CD4-positive, alpha-beta T cell treated with Interferon gamma for 1 hour (primary cell): ENCODE measurements at regions not wholly inside any gene's neighbourhood (a gene's known extent, or its start where the extent isn't known, plus 50 kb on each side); places are given as distances from the start of the nearest gene placed in this dataset.

ENCODE experiments used
- DNase-seq: peaks from one replicate; pipeline ENCODE4 v3.0.0-alpha.2; 2020

DNA sequence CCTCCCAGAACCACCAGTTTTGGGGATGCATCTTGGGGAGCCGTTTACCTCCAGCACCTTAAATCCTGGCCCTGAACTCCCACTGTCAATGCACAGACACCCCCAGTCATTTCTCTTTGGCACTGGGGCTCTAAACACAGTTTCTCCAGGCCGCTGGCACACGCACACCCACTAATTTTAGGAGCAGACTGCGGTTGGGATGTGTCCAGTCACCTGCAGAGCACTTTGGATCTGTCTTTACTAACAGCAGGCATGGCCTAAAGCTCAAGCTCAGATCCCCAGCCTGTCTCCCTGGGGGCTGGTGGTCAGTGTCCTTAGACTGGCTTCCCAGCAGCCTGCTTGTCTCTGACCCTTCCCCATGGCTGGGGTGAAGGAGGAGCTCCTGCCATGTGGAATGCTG, 49.9 kb downstream of the SYNE3 start:
- no peak for DNase-seq

DNA sequence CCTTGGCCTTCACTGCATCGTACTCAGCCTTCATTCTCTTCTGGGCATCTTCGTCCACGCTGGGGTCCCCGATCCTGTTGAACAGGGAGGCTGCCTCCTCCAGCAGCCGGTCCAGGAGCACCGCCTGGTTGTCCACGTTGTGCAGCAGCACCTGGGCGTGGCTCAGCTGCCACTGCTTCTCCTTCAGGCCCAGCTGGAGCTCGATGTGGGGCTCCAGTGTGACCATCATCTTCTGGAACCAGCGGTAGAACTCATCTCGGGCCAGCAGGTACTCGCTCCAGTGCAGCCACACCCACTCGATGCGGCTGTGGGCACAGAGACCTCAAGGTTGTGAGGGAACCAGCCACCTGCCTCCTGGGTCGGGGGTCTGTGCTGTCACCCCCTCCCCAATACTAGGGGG, 50.5 kb downstream of the SYNE3 start:
- DNase-seq = no peak

DNA sequence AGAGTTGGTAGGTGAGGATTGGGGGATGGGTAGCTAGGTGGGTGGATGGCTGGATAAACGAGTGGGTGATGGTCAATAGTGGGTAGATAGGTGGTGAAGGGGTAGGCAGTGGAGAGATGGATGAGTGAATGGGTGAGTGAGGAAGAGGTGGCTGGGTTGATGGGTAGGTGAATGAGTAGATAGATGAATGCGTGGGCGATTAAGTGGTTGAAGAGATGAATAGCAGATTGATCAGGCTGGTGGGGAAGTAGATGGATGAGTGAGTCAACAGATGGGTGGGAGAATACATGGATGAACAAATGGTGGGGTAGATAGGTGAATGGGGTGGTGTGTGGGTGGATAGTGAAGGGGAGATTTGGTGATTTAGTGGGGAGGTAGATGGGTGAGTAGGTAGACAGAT, 51.1 kb downstream of the SYNE3 start:
- DNase-seq = no peak

DNA sequence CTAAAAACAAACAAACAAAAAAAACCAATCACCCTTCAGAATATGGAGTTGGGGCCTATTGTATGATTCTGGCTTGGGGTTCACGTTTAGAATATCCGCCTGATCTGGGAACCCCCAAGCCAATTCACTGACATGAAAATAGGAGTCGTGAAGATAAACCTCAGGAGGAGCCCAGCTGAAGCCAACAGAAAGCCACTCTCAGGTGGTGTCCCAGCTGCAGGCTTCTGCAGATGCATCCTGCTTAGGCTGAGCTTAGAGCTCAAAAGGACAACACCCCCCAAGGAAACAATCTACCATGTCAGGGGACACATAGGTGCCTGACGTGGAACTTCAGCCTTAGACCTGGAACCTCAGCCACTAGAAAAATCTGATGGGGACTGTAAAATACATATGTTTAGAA, 51.9 kb downstream of the SYNE3 start:
- DNase-seq = no peak

DNA sequence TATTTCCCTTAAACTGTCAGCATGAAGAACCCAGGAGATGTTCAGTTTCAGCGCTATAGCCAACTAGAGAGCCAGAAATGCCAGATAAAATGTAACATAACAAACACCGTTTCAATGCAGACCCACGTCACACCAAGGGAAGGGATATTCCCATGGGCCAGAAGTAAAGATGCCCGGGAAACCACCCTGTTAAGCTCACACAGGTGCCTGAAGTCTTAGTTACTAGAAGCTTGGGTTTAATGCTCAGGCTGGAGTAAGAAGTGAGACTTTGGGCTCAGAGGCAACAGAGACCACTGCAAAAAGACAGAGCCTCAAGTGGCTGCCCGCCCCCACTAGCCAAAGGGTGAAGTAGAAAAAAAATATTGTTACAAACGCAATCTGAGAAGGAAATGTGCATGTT, 52.3 kb downstream of the SYNE3 start:
- DNase-seq = no peak

DNA sequence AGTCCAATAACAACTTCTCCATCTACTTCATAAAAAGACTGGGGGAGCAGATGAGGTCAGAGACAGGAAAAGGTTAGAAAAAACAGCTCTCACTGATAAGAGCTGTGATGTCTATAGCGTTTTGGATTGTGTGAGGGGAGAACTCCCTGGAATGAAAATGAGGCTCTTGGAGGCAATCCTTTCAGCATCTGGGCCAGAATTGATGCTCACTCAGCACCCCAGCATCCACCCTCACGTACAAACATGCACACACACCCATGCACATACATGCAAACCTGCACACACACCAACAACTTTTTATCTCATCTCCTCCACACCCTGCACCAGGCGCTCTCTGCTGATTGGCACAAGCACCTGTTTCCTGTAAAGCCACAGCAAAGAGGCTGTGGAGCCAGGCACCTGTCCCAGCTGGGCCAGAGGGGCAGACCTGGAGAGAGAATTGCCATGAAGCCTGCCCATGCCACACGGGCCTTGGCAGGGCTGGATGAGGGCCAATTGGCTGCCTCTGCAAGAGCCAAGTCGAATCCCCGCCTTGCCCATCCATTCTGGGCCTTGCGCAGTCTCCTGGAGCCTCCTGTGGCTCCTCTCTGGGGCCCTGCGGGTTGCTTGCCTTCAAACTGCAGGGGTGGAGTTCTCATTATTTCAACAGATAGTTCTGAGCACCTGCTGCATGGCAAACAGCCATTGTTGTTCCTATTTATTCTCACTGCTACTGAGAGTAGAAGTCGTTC, 53.1 kb downstream of the SYNE3 start:
- DNase-seq = peak; percentile 42

GRCh38 chr14:95462491-95462890, 54.0 kb downstream of the SYNE3 start:
- DNase-seq = no peak

- DNase-seq = no peak
Measured at GRCh38 chr14:95460647-95461478, 55.6 kb downstream of the SYNE3 start.

DNA sequence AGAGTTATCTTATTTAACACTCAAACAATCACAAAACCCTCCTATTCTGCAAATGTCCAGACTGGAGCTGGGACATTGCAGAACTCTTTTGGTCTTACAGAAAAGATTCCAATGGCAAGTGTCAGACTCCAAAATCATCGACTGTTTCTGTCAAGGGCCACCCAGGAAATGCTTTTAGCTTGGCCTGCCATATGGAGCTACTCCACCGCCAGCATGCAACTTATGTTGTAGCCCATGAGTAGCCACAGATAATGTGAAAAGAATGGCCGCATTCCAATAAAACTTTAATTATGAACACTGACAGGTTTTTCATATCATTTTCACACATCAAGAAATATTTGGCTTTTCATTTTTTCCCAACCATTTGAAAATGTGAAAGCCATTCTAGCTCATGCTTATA, 57.5 kb downstream of the SYNE3 start:
- DNase-seq = no peak

DNA sequence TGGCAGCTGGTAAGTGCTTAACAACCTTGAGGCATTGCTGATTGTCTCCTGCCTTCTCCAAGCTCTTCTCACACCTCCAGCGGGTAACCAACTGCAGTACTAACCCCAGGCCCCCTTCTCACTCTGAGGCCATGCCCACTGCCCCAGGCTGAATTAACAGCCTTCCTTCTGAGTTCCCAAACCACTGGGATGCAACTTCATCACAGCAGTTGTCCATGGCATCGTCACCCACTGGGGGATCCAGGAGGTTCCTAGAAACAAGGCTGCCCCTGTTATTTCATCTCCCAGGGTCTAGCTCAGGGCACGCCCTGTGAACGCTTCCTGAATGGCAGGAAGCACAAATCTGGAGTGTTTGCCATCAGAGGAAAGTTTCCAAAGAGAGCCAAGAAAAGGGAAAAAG, 58.0 kb downstream of the SYNE3 start:
- no peak for DNase-seq

DNA sequence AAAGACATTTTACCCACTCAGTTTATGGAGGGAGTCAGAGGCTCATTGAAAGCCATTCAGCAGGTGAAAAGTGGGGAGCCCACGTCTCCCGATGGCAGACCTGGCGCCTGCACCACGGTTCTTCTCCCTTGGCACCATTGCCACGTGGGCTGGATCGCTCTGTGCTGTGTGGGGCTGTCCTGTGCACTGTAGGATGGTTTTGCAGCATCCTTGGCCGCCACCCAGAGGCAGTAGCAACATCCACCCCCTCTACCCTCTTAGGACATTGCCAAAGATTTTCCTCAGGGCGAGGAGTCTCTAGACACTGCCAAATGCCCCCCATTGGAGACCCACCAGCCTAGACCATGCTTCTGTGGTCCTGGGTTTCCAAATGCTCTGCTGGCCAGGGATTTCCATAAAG, 60.2 kb downstream of the SYNE3 start:
- no peak for DNase-seq

- no peak for DNase-seq
Measured at GRCh38 chr14:95455246-95455645, 61.2 kb downstream of the SYNE3 start.

GRCh38 chr14:95453713-95453980, 62.8 kb downstream of the SYNE3 start:
- DNase-seq = no peak

DNA sequence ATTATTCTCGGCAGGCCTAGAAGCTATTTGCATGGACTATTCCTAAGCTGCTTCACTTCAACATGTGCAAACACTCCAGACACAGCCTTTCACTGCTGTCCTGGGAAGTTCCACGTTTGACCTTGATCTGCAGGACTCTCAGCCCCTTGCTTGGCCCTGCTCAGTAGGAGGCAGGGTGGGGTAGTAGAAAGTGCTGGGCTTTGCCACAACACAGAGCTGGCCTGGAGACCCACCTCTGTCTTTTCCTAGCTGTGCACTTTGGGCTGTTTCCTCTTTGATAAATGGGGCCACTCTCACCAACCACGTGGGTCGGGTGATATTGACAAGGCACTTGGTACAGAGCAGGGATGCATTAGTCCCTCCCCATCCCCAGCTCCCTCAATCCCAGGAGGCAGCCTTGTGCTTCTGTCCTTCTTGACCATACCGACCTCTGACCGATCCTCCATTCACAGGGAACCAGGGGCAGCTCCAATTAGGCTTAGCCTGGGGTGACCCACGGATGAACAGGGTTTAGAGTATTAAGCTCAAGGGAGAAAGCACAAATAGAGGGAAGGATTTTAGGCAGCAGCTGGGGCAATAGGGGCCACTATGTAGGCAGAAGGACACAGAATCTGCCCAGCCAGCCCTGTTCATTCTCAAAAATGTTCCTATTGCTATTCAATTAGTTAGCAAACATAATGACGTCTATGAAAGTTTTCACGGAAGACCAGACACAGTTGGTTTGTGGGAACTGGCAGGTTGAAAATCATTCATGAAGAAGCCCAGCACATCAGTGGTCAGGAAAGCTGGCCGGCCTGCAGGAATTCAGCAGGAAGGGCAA, 63.3 kb downstream of the SYNE3 start:
- DNase-seq = no peak

DNA sequence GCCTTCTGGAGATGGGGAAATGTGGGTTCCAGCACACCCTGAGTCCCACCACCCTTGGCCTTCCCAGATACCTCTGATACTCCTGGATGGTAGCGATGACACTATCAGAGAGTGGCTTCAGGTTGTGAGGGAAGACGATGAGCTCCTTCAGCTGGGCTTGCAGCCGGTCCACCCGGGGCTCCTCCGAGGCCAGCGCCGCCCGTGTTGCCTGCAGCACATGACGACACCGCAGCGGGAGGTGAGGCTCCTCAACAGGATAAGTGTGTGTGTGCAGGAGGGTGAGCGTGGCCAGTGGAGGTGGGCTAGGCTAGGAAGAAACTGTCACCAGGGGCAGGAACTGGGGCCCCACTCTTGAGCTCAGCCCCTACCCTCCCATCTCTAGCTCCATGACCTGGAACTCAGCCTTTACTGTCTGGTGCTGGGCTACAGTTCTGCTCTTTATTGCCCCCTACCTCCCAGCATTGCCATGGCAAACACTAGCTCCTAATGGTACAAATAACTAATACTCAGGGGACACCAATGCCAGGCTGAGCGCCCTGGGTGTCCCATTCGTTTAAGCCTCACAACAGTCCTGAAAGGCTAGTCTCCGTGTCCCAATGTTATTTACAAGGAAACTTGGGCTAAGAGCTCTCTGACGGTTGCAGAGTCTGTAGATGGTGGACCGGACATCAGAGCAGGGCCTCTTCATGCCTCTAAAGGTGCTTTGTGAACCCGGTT, 64.1 kb downstream of the SYNE3 start:
- no peak for DNase-seq

GRCh38 chr14:95449131-95449530, 67.3 kb downstream of the SYNE3 start:
- no peak for DNase-seq

DNA sequence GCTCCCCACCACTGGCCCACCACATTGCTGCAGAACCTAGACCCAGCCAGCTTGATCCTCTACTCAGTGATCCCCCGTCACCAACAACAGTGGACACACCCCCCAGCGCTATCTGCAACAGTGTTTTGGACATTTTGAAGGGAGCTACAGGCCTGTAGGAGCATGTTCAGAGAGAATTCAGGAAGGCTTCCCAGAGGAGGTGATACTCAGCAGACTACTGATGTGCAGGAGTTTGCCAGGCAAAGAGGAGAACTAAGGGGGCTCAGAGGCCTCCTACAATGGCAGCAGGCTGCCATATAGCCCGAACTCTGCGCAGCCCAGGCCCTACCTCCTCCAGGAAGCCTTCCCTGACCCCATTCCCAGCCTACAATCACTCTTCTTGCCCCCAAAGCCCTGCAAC, 70.0 kb downstream of the SYNE3 start:
- no peak for DNase-seq

- no peak for DNase-seq
Measured at GRCh38 chr14:95445676-95446075, 70.8 kb downstream of the SYNE3 start.

DNA sequence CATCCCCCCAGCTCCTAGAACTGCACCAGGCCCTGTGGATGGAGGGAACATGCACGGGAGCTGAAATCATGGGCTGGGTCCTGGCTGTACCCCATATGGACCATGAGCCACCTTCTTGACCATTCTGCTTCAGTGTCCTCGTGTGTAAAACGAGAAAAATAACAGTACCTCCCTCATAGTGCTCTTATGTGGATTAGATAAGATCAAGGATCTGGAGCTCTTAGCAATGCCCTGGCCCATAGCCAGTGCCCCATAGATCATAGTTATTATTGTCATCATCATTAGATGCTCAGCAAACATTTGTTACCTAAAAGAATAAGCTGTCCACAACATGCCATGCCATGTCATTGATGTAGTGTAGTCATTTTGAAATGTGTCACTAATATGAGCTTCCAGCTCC, 71.3 kb downstream of the SYNE3 start:
- no peak for DNase-seq

DNA sequence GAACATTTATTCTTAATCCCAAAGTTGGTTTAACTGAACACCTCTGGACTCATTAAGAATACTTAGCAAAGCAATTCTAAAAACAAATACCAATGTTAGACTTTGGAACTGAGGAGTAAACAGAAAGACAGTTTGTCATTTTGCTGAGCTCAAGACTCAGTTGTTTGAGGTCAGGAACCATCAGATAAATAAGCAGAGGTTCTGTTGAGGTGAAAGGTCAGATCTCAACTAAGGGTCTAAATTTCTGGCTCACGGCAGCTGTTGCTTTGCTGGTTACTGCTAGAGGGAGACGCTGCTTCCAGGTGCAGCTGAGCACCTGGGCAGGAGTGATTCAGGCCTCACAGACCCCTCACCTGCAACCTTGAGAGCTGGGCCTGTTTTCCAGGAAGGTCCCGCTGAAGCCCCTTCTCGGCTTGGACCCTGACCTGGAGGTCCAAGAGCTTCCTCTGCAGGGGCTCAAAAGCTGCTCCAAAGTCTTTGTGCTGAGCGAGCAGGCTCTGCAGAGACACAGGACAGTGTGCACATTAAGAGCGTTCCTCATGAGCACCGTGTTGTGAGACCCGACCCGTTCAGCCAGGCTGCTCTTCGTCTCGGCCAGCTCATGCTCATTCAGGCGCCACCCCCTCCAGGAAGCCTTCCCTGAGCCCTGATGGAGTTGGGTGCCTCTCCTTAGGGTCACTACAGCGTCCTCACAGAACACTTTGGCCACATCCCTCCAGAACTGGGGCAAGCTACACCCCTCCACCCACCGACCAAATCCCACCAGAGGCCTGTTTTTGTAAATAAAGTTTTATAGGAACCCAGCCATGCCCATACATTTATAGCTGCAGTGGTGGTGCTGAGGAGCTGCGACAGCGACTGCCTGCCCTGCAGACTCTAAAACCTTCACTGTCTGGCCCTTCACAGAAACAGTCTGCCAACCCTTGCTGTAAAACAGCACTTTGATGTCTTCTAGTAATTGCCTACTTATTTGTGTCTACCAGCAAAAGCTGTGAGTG, 72.0 kb downstream of the SYNE3 start:
- no peak for DNase-seq

DNA sequence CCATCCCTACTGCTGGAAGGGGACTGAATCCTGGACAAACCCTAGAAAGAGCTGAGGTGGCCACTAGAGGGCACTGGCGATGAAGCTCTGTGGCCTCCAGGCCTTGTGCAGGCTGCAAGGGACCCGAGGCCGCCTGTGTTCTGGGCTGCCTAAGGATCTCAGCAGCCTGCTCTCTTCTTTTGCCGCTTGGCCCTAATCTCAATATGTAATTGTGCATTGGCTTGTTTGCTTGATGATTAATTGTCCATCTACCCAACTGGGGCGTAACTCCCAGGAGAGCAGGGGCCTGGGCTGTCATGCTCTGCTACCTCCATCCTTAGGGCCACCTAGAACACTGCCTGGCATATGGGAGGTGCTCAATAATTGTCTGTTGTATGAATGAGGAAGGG, 73.8 kb downstream of the SYNE3 start:
- DNase-seq = peak; percentile 67

DNA sequence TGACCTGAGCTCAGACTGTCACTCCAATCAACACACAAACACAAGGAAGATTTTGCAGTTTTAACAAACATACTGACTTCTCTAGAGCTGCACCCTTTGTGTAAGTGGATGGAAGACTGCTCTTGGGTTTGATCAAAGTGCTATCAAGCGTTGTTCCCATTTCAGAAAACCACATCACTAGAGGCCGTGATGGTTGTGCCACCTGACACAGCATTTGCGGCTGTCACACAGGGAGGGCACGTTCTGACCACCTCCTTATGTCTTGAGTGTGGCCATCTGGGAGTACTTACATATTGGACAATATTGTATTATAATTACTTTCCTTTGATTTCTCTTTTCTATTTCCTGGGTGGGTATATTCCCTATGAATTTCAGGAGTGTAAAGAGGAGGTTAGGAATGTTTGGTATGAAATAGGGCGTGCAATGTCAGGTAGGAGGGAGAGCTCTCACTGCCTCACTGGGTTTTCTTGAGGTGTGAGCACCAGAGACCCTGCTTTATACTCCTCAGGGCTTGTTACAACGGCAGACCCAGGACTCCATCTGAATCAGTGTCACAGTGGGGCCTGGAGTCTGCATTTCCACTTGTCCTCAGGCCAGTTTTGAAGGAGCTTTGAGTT, 74.3 kb downstream of the SYNE3 start:
- DNase-seq = no peak
